ENCODE measurements at regions not wholly inside any gene's neighbourhood (a gene's known extent, or its start where the extent isn't known, plus 50 kb on each side); places are given as distances from the start of the nearest gene placed in this dataset.
A peak's percentile ranks its signal among the peaks of the same experiment; 100 is the strongest.
"Not testable (repeated sequence)": the region's sequence is repeated elsewhere in the genome, so short reads cannot be mapped to it uniquely, and the experiment has no call there.

- peaks cover 1% of the 10 kb centered on the region for H3K36me3 Mint-ChIP-seq (ENCODE audit: unreplicated experiment)
- no peak for DNase-seq
- no peak overlapping the region for H3K27ac Mint-ChIP-seq (ENCODE audit: unreplicated experiment)
- TF ChIP-seq CTCF (IDR thresholded peaks at IDR 0.05; ENCODE audit: partially characterized antibody, unreplicated experiment) = peak; percentile 20
- no peak overlapping the region for H3K4me3 Mint-ChIP-seq (ENCODE audit: unreplicated experiment)
- peaks cover 6% of the 10 kb centered on the region for H3K4me1 Mint-ChIP-seq (ENCODE audit: low read depth, unreplicated experiment)
- H3K9me3 Mint-ChIP-seq (ENCODE audit: unreplicated experiment) = no peaks in the 10 kb centered on the region
- H3K27me3 Mint-ChIP-seq (ENCODE audit: unreplicated experiment) = peaks cover 2% of the 10 kb centered on the region
Measured at GRCh38 chrX:115912372-115912897, 258.1 kb upstream of the AGTR2 start.

GRCh38 chrX:115913575-115913974 lies 257.0 kb upstream of the AGTR2 start:
- peaks cover 2% of the 10 kb centered on the region for H3K27me3 Mint-ChIP-seq (ENCODE audit: unreplicated experiment)
- no peak overlapping the region for H3K4me3 Mint-ChIP-seq (ENCODE audit: unreplicated experiment)
- H3K27ac Mint-ChIP-seq (ENCODE audit: unreplicated experiment) = no peak overlapping the region
- no peaks in the 10 kb centered on the region for H3K9me3 Mint-ChIP-seq (ENCODE audit: unreplicated experiment)
- no peaks in the 10 kb centered on the region for H3K36me3 Mint-ChIP-seq (ENCODE audit: unreplicated experiment)
- TF ChIP-seq CTCF (IDR thresholded peaks at IDR 0.05; ENCODE audit: partially characterized antibody, unreplicated experiment) = no peak
- DNase-seq = no peak
- peaks cover 6% of the 10 kb centered on the region for H3K4me1 Mint-ChIP-seq (ENCODE audit: low read depth, unreplicated experiment)

GRCh38 chrX:115915625-115916024 lies 254.9 kb upstream of the AGTR2 start:
- not testable (repeated sequence) for H3K36me3 Mint-ChIP-seq (ENCODE audit: unreplicated experiment); H3K27ac Mint-ChIP-seq (ENCODE audit: unreplicated experiment); H3K4me1 Mint-ChIP-seq (ENCODE audit: low read depth, unreplicated experiment); H3K9me3 Mint-ChIP-seq (ENCODE audit: unreplicated experiment); DNase-seq; H3K27me3 Mint-ChIP-seq (ENCODE audit: unreplicated experiment); H3K4me3 Mint-ChIP-seq (ENCODE audit: unreplicated experiment)

GRCh38 chrX:115929480-115929879 lies 241.1 kb upstream of the AGTR2 start:
- no peak overlapping the region for H3K4me3 Mint-ChIP-seq (ENCODE audit: unreplicated experiment)
- H3K9me3 Mint-ChIP-seq (ENCODE audit: unreplicated experiment) = no peaks in the 10 kb centered on the region
- DNase-seq = no peak
- peaks cover 1% of the 10 kb centered on the region for H3K27me3 Mint-ChIP-seq (ENCODE audit: unreplicated experiment)
- H3K4me1 Mint-ChIP-seq (ENCODE audit: low read depth, unreplicated experiment) = no peaks in the 10 kb centered on the region
- H3K27ac Mint-ChIP-seq (ENCODE audit: unreplicated experiment) = no peak overlapping the region
- no peaks in the 10 kb centered on the region for H3K36me3 Mint-ChIP-seq (ENCODE audit: unreplicated experiment)
- TF ChIP-seq CTCF (IDR thresholded peaks at IDR 0.05; ENCODE audit: partially characterized antibody, unreplicated experiment) = no peak

GRCh38 chrX:115936008-115936407 lies 234.5 kb upstream of the AGTR2 start:
- no peaks in the 10 kb centered on the region for H3K27me3 Mint-ChIP-seq (ENCODE audit: unreplicated experiment)
- H3K27ac Mint-ChIP-seq (ENCODE audit: unreplicated experiment) = no peak overlapping the region
- H3K36me3 Mint-ChIP-seq (ENCODE audit: unreplicated experiment) = no peaks in the 10 kb centered on the region
- no peaks in the 10 kb centered on the region for H3K9me3 Mint-ChIP-seq (ENCODE audit: unreplicated experiment)
- no peak for TF ChIP-seq CTCF (IDR thresholded peaks at IDR 0.05; ENCODE audit: partially characterized antibody, unreplicated experiment)
- H3K4me1 Mint-ChIP-seq (ENCODE audit: low read depth, unreplicated experiment) = peaks cover 1% of the 10 kb centered on the region
- no peak overlapping the region for H3K4me3 Mint-ChIP-seq (ENCODE audit: unreplicated experiment)
- no peak for DNase-seq

Data from glutamatergic neuron (in vitro differentiated cells).